SK-N-SH (cell line): ENCODE measurements at regions not wholly inside any gene's neighbourhood (a gene's known extent, or its start where the extent isn't known, plus 50 kb on each side); places are given as distances from the start of the nearest gene placed in this dataset.

Experiments used
- CTCF ChIA-PET: fragments of 300-600, 350-600 bp; formaldehyde crosslinking; extraction: SDS; loops from one replicate; lab custom pipeline; 2021; lab: Yijun Ruan, JAX
- POLR2A ChIA-PET: fragments of 350-600 bp; sonication (Branson Sonifier 250); formaldehyde crosslinking; extraction: SDS; loops from one replicate; lab custom pipeline; 2020; ENCODE audit warnings: antibody characterized with exemption, inconsistent platforms; lab: Yijun Ruan, JAX
- DNase-seq: peaks from one replicate; pipeline ENCODE4 v3.0.0; 2012
- H2AFZ ChIP-seq: fragments of 200-600 bp; sonication (generic); 2 replicates; pipeline ENCODE4 v1.8.1; 2016; ENCODE audit warnings: antibody characterized with exemption, mild to moderate bottlenecking, low read depth
- H3F3A ChIP-seq: fragments of 200-600 bp; sonication (generic); replicated peaks from 2 replicates; pipeline ENCODE3; 2016; ENCODE audit warnings: antibody characterized with exemption, mild to moderate bottlenecking; ENCODE audit not compliant: insufficient read depth
- H3K27ac ChIP-seq, 2 experiments: fragments of 200-500 bp in 1 of 2; fragments of 200-600 bp in 1 of 2; sonication (Bioruptor generic) in 1 of 2; sonication (generic), shearing (Covaris generic) in 1 of 2; 2 replicates each; pipeline versions ENCODE4 v1.5.1 to v1.6.1; 2014 to 2016; ENCODE audit warnings: low read depth in 2 of 2, inconsistent platforms in 1 of 2, low read length in 1 of 2, mild to moderate bottlenecking in 1 of 2, mixed read lengths in 1 of 2
- H3K27me3 ChIP-seq: fragments of 200-600 bp; sonication (generic), shearing (Covaris generic); 2 replicates; pipeline ENCODE4 v1.6.1; 2016; ENCODE audit warnings: mixed run types; ENCODE audit not compliant: insufficient read depth
- H3K36me3 ChIP-seq, 2 experiments: fragments of 200-500 bp in 1 of 2; fragments of 200-600 bp in 1 of 2; sonication (Bioruptor generic) in 1 of 2; sonication (generic) in 1 of 2; replicated peaks in 1 of 2; 2 replicates each; pipeline versions ENCODE3 to v1.5.1; 2014 to 2016; ENCODE audit warnings: low read length in 1 of 2, mild to moderate bottlenecking in 1 of 2; ENCODE audit not compliant: insufficient read depth in 2 of 2, control insufficient read depth in 1 of 2
- H3K4me1 ChIP-seq, 2 experiments: fragments of 200-500 bp in 1 of 2; fragments of 200-600 bp in 1 of 2; sonication (Bioruptor generic) in 1 of 2; sonication (generic), shearing (Covaris generic) in 1 of 2; 2 replicates each; pipeline versions ENCODE4 v1.5.1 to v1.6.1; 2014 to 2016; ENCODE audit warnings: low read depth in 1 of 2, low read length in 1 of 2, mixed run types in 1 of 2; ENCODE audit not compliant: insufficient read depth in 2 of 2, control insufficient read depth in 1 of 2
- H3K4me2 ChIP-seq: fragments of 200-600 bp; sonication (generic), shearing (Covaris generic); 2 replicates; pipeline ENCODE4 v1.6.1; 2017; ENCODE audit warnings: mixed run types
- H3K4me3 ChIP-seq, 2 experiments: fragments of 200-500 bp in 1 of 2; fragments of 200-600 bp in 1 of 2; sonication (Bioruptor generic) in 1 of 2; sonication (generic), shearing (Covaris generic) in 1 of 2; 2 replicates each; pipeline versions ENCODE4 v1.5.1 to v1.8.1; 2014 to 2016; ENCODE audit warnings: low read depth in 2 of 2, inconsistent platforms in 1 of 2, low read length in 1 of 2, mild to moderate bottlenecking in 1 of 2, mixed read lengths in 1 of 2, moderate library complexity in 1 of 2
- H3K79me2 ChIP-seq: fragments of 200-600 bp; sonication (generic); 2 replicates; pipeline ENCODE4 v1.8.1; 2017; ENCODE audit warnings: mild to moderate bottlenecking; ENCODE audit not compliant: insufficient read depth
- H3K9ac ChIP-seq: fragments of 200-600 bp; sonication (generic); 2 replicates; pipeline ENCODE4 v1.6.1; 2017; ENCODE audit warnings: mixed run types
- H3K9me2 ChIP-seq: fragments of 200-600 bp; sonication (generic); 2 replicates; pipeline ENCODE4 v1.6.1; 2017; ENCODE audit warnings: mixed run types
- H3K9me3 ChIP-seq: fragments of 200-600 bp; sonication (generic); 2 replicates; pipeline ENCODE4 v1.6.1; 2017; ENCODE audit warnings: mixed run types, mild to moderate bottlenecking, moderate library complexity
- H4K20me1 ChIP-seq: fragments of 200-600 bp; sonication (generic); 2 replicates; pipeline ENCODE4 v1.6.1; 2017; ENCODE audit warnings: mild to moderate bottlenecking, mixed run types; ENCODE audit not compliant: insufficient read depth
- ELF1 ChIP-seq: IDR thresholded peaks from 2 replicates; pipeline ENCODE4 v1.4.0; 2012
- EZH2phosphoT487 ChIP-seq: fragments of 200-600 bp; sonication (generic); IDR thresholded peaks from 2 replicates; pipeline ENCODE4 v1.6.1; 2017; ENCODE audit warnings: low read depth, mixed run types, mild to moderate bottlenecking, antibody characterized with exemption, moderate library complexity, borderline replicate concordance
- FOXJ3 ChIP-seq: sonication (generic); formaldehyde crosslinking; IDR thresholded peaks from 2 replicates; pipeline ENCODE4 v1.5.1; 2020; ENCODE audit warnings: mild to moderate bottlenecking, missing genetic modification reagents
- FOXM1 ChIP-seq: IDR thresholded peaks from 2 replicates; pipeline ENCODE4 v1.4.0; 2012; ENCODE audit warnings: low read depth, mild to moderate bottlenecking
- GABPA ChIP-seq: IDR thresholded peaks from 2 replicates; pipeline ENCODE4 v1.4.0; 2012; ENCODE audit warnings: low read depth, mild to moderate bottlenecking
- NFIC ChIP-seq: IDR thresholded peaks from 2 replicates; pipeline ENCODE4 v1.4.0; 2012; ENCODE audit warnings: borderline replicate concordance
- NRF1 ChIP-seq: IDR thresholded peaks from 2 replicates; pipeline ENCODE4 v1.6.1; 2012; ENCODE audit warnings: low read depth, mild to moderate bottlenecking, low read length
- POLR2AphosphoS5 ChIP-seq: IDR thresholded peaks from 2 replicates; pipeline ENCODE4 v1.6.1; 2012; ENCODE audit warnings: low read depth, low read length
- RAD21 ChIP-seq: IDR thresholded peaks from 2 replicates; pipeline ENCODE4 v1.6.1; 2012; ENCODE audit warnings: mild to moderate bottlenecking, low read length
- RFX5 ChIP-seq: IDR thresholded peaks from 2 replicates; pipeline ENCODE4 v1.6.1; 2012; ENCODE audit warnings: mild to moderate bottlenecking, improper control_type of control experiment, low read length
- RXRA ChIP-seq: IDR thresholded peaks from 2 replicates; pipeline ENCODE4 v1.4.0; 2012; ENCODE audit warnings: low read depth, mild to moderate bottlenecking, borderline replicate concordance
- SIN3A ChIP-seq: IDR thresholded peaks from 2 replicates; pipeline ENCODE4 v1.6.1; 2012; ENCODE audit warnings: low read depth, mild to moderate bottlenecking, low read length, moderate library complexity, borderline replicate concordance
- USF1 ChIP-seq: IDR thresholded peaks from 2 replicates; pipeline ENCODE4 v1.4.0; 2012; ENCODE audit warnings: low read depth, borderline replicate concordance
- YY1 ChIP-seq: IDR thresholded peaks from 2 replicates; pipeline ENCODE4 v1.4.0; 2012; ENCODE audit warnings: low read depth, mild to moderate bottlenecking
- WGBS: methylation state at CpG from one replicate; pipeline ENCODE4 v1.1.6; 2017; ENCODE audit warnings: low lambda C conversion rate; 5-methylcytosine and 5-hydroxymethylcytosine counted together
- TF ChIP-seq, protein P1 (sequence below): IDR thresholded peaks from 2 replicates; pipeline ENCODE4 v1.6.1; 2012; ENCODE audit warnings: mild to moderate bottlenecking, low read depth, low read length, moderate library complexity
- TF ChIP-seq, protein P2 (sequence below): fragments of 150-350 bp; IDR thresholded peaks from 2 replicates; pipeline ENCODE4 v1.6.1; 2016; ENCODE audit warnings: mild to moderate bottlenecking, low read depth, low read length

DNA sequence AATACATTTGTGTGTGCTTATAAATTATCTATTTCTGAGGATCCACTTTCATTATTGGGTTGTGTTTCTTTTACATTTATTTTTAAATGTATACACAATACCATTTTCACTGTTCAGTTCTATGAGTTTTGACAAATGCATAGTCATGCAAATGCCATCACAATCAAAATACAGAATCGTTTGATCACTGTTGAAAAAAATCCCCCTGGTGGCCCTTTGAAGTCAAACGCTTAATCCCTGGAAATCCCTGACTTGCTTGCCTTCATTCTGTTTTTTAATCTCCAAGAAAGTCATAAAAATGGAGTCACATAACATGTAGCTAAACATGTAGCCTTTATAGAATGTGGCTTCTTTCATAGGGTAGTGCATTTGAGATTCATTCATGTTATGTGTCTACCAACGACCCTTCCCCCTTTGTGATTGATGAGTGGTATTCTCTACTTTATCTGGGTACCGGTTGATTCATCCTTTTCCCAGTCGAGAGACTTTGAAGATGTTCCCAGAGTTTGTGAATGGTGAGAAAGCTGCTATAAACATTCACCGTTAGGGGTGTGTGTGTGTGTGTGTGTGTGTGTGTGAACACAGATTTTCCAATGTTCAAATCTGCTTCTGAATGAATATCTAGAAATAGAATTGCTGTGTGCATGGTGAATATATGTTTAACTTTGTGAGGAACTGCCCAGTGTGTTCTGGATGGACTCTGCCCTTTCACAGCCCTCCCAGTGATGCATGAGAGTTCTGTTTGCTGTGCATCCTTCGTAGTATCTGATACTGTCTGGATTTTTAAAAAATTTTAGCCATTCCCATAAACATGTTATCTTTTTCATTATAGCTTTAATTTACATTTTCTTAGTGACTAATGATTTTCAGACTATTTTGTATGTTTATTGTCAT lies 173.6 kb downstream of the GALR1 start:
- Histone ChIP-seq H3K27ac (no peak overlapping the region), H2AFZ (no peak overlapping the region), H3K9me3 (no peaks in the 10 kb centered on the region), H3K9me2 (no peaks in the 10 kb centered on the region), H3K4me2 (no peak overlapping the region), H4K20me1 (no peaks in the 10 kb centered on the region), H3F3A (no peaks in the 10 kb centered on the region), H3K4me1 (no peaks in the 10 kb centered on the region), H3K36me3 (no peaks in the 10 kb centered on the region), H3K4me3 (no peak overlapping the region), H3K79me2 (no peaks in the 10 kb centered on the region), H3K27me3 (no peaks in the 10 kb centered on the region), H3K9ac (no peak overlapping the region)
- CTCF ChIA-PET, result no interaction called here
- no peak for DNase-seq
- WGBS, result 28% methylated on average over 7 of the region's 7 CpGs
- POLR2A ChIA-PET, result no interaction called here
- TF ChIP-seq FOXM1 (no peak), FOXJ3 (CRISPR knock-in tag) (no peak), USF1 (no peak), NFIC (no peak), EZH2phosphoT487 (no peak), NRF1 (no peak), ELF1 (no peak), GABPA (no peak), RFX5 (no peak), YY1 (no peak), POLR2AphosphoS5 (no peak), SIN3A (no peak), RAD21 (no peak), RXRA (no peak)
- TF ChIP-seq, protein P1, sequence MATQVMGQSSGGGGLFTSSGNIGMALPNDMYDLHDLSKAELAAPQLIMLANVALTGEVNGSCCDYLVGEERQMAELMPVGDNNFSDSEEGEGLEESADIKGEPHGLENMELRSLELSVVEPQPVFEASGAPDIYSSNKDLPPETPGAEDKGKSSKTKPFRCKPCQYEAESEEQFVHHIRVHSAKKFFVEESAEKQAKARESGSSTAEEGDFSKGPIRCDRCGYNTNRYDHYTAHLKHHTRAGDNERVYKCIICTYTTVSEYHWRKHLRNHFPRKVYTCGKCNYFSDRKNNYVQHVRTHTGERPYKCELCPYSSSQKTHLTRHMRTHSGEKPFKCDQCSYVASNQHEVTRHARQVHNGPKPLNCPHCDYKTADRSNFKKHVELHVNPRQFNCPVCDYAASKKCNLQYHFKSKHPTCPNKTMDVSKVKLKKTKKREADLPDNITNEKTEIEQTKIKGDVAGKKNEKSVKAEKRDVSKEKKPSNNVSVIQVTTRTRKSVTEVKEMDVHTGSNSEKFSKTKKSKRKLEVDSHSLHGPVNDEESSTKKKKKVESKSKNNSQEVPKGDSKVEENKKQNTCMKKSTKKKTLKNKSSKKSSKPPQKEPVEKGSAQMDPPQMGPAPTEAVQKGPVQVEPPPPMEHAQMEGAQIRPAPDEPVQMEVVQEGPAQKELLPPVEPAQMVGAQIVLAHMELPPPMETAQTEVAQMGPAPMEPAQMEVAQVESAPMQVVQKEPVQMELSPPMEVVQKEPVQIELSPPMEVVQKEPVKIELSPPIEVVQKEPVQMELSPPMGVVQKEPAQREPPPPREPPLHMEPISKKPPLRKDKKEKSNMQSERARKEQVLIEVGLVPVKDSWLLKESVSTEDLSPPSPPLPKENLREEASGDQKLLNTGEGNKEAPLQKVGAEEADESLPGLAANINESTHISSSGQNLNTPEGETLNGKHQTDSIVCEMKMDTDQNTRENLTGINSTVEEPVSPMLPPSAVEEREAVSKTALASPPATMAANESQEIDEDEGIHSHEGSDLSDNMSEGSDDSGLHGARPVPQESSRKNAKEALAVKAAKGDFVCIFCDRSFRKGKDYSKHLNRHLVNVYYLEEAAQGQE, result no peak
- TF ChIP-seq, protein P2, sequence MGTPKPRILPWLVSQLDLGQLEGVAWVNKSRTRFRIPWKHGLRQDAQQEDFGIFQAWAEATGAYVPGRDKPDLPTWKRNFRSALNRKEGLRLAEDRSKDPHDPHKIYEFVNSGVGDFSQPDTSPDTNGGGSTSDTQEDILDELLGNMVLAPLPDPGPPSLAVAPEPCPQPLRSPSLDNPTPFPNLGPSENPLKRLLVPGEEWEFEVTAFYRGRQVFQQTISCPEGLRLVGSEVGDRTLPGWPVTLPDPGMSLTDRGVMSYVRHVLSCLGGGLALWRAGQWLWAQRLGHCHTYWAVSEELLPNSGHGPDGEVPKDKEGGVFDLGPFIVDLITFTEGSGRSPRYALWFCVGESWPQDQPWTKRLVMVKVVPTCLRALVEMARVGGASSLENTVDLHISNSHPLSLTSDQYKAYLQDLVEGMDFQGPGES, result no peak
